ENCODE measurements at regions not wholly inside any gene's neighbourhood (a gene's known extent, or its start where the extent isn't known, plus 50 kb on each side); places are given as distances from the start of the nearest gene placed in this dataset.

DNA sequence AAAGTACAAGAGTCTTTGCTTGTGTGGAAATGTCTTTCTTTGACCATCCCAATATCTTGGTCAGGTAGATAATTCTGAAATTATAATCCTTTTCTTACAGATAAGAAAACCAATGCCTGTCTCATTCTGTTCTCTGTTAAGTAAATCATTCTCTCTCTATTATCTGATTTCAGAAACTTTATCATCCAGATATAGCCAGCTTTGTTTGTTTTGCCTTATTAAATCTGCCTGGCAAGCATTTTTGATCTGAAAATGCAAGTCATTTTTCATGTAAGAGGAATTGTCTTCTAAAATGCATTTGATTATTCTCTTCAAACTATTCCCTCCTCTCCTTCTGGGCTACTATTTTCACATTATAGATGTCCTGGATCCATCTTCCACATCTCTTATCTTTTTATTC lies 625.5 kb downstream of the CCDC171 start:
- Histone ChIP-seq H3K27ac (ENCODE audit: low read length) (no peak overlapping the region), H3K9me3 (ENCODE audit: insufficient read depth, low read depth, low read length) (no peaks in the 10 kb centered on the region), H3K9ac (ENCODE audit: low read depth, low read length) (no peak overlapping the region), H3K4me1 (ENCODE audit: insufficient read depth, low read length) (no peaks in the 10 kb centered on the region), H3K27me3 (ENCODE audit: insufficient read depth, low read length) (no peaks in the 10 kb centered on the region), H3K36me3 (ENCODE audit: insufficient read depth, low read depth, low read length) (no peaks in the 10 kb centered on the region), H3K4me3 (ENCODE audit: low read length) (no peak overlapping the region)

GRCh38 chr9:16179566-16179965 lies 626.7 kb downstream of the CCDC171 start:
- no peaks in the 10 kb centered on the region for H3K4me1 ChIP-seq (ENCODE audit: insufficient read depth, low read length)
- no peak overlapping the region for H3K27ac ChIP-seq (ENCODE audit: low read length)
- no peak overlapping the region for H3K4me3 ChIP-seq (ENCODE audit: low read length)

DNA sequence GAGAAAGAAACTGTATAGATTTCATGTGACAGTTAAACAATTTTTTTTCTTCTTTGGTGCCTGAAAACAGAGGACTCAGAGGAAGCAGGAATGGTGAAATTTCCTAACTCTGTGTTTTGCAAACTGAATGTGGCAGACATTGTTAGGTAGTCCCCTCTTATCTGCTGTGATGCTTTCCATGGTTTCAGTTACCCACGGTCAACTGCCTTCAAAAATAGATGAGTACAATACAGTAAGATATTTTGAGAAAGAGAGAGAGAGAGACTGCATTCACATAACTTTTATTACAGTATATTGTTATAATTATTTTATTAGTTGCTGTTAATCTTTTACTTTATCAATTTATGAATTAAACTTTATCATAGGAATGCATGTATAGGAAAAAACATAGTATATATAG lies 627.2 kb downstream of the CCDC171 start:
- Histone ChIP-seq H3K27ac (ENCODE audit: low read length) (no peak overlapping the region), H3K27me3 (ENCODE audit: insufficient read depth, low read length) (no peaks in the 10 kb centered on the region), H3K9me3 (ENCODE audit: insufficient read depth, low read depth, low read length) (no peaks in the 10 kb centered on the region), H3K4me3 (ENCODE audit: low read length) (no peak overlapping the region), H3K4me1 (ENCODE audit: insufficient read depth, low read length) (no peaks in the 10 kb centered on the region), H3K36me3 (ENCODE audit: insufficient read depth, low read depth, low read length) (no peaks in the 10 kb centered on the region), H3K9ac (ENCODE audit: low read depth, low read length) (no peak overlapping the region)

More at GRCh38 chr9:16179566-16179965, 626.7 kb downstream of the CCDC171 start:
- no peaks in the 10 kb centered on the region for H3K9me3 ChIP-seq (ENCODE audit: insufficient read depth, low read depth, low read length)
- H3K36me3 ChIP-seq (ENCODE audit: insufficient read depth, low read depth, low read length), result no peaks in the 10 kb centered on the region
- no peaks in the 10 kb centered on the region for H3K27me3 ChIP-seq (ENCODE audit: insufficient read depth, low read length)
- H3K9ac ChIP-seq (ENCODE audit: low read depth, low read length), result no peak overlapping the region

DNA sequence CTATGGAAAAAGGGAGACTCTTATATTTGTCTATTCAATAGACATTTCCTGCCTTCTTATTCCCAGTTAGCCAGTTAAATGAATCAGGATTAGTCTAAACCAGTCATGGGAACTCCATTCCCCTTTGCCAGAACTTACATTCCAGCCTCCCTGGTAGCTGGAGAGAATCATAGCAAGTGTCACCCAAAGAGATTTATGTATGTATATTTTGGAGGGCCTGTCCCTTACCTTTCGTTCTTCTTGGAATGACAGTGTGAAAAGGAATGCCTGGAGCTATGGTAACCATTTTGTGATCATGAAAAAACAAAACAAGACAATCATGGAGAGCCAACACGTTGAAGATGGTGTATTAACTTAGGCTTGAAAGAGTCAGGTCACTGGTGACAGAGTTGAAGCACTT lies 627.7 kb downstream of the CCDC171 start:
- H3K4me1 ChIP-seq (ENCODE audit: insufficient read depth, low read length), result no peaks in the 10 kb centered on the region
- no peak overlapping the region for H3K27ac ChIP-seq (ENCODE audit: low read length)
- H3K9ac ChIP-seq (ENCODE audit: low read depth, low read length), result no peak overlapping the region
- no peaks in the 10 kb centered on the region for H3K9me3 ChIP-seq (ENCODE audit: insufficient read depth, low read depth, low read length)
- no peaks in the 10 kb centered on the region for H3K27me3 ChIP-seq (ENCODE audit: insufficient read depth, low read length)
- H3K36me3 ChIP-seq (ENCODE audit: insufficient read depth, low read depth, low read length), result no peaks in the 10 kb centered on the region
- H3K4me3 ChIP-seq (ENCODE audit: low read length), result no peak overlapping the region

- Histone ChIP-seq H3K27ac (ENCODE audit: low read length) (no peak overlapping the region), H3K9me3 (ENCODE audit: insufficient read depth, low read depth, low read length) (no peaks in the 10 kb centered on the region), H3K9ac (ENCODE audit: low read depth, low read length) (no peak overlapping the region), H3K27me3 (ENCODE audit: insufficient read depth, low read length) (no peaks in the 10 kb centered on the region), H3K36me3 (ENCODE audit: insufficient read depth, low read depth, low read length) (no peaks in the 10 kb centered on the region), H3K4me3 (ENCODE audit: low read length) (no peak overlapping the region), H3K4me1 (ENCODE audit: insufficient read depth, low read length) (no peaks in the 10 kb centered on the region)
Measured at GRCh38 chr9:16181539-16181938, 628.7 kb downstream of the CCDC171 start.

- Histone ChIP-seq H3K27me3 (ENCODE audit: insufficient read depth, low read length) (no peaks in the 10 kb centered on the region), H3K9me3 (ENCODE audit: insufficient read depth, low read depth, low read length) (no peaks in the 10 kb centered on the region), H3K4me1 (ENCODE audit: insufficient read depth, low read length) (no peaks in the 10 kb centered on the region), H3K27ac (ENCODE audit: low read length) (no peak overlapping the region), H3K36me3 (ENCODE audit: insufficient read depth, low read depth, low read length) (no peaks in the 10 kb centered on the region), H3K9ac (ENCODE audit: low read depth, low read length) (no peak overlapping the region), H3K4me3 (ENCODE audit: low read length) (no peak overlapping the region)
Measured at GRCh38 chr9:16182784-16183183, 629.9 kb downstream of the CCDC171 start.

- H3K36me3 ChIP-seq (ENCODE audit: insufficient read depth, low read depth, low read length), result no peaks in the 10 kb centered on the region
Measured at GRCh38 chr9:16184964-16185646, 632.3 kb downstream of the CCDC171 start.

GRCh38 chr9:16191191-16191590 lies 638.3 kb downstream of the CCDC171 start:
- H3K4me1 ChIP-seq (ENCODE audit: insufficient read depth, low read length), result peaks cover 9% of the 10 kb centered on the region; the same call in 1 of the 2 replicates
- no peaks in the 10 kb centered on the region for H3K27me3 ChIP-seq (ENCODE audit: insufficient read depth, low read length)
- no peak overlapping the region for H3K4me3 ChIP-seq (ENCODE audit: low read length)
- no peaks in the 10 kb centered on the region for H3K9me3 ChIP-seq (ENCODE audit: insufficient read depth, low read depth, low read length)
- H3K36me3 ChIP-seq (ENCODE audit: insufficient read depth, low read depth, low read length), result no peaks in the 10 kb centered on the region
- no peak overlapping the region for H3K27ac ChIP-seq (ENCODE audit: low read length)
- H3K9ac ChIP-seq (ENCODE audit: low read depth, low read length), result no peak overlapping the region

More at GRCh38 chr9:16184964-16185646, 632.3 kb downstream of the CCDC171 start:
- no peak overlapping the region for H3K9ac ChIP-seq (ENCODE audit: low read depth, low read length)
- no peak overlapping the region for H3K27ac ChIP-seq (ENCODE audit: low read length)
- H3K4me1 ChIP-seq (ENCODE audit: insufficient read depth, low read length), result no peaks in the 10 kb centered on the region
- no peaks in the 10 kb centered on the region for H3K9me3 ChIP-seq (ENCODE audit: insufficient read depth, low read depth, low read length)
- H3K4me3 ChIP-seq (ENCODE audit: low read length), result no peak overlapping the region
- no peaks in the 10 kb centered on the region for H3K27me3 ChIP-seq (ENCODE audit: insufficient read depth, low read length)

DNA sequence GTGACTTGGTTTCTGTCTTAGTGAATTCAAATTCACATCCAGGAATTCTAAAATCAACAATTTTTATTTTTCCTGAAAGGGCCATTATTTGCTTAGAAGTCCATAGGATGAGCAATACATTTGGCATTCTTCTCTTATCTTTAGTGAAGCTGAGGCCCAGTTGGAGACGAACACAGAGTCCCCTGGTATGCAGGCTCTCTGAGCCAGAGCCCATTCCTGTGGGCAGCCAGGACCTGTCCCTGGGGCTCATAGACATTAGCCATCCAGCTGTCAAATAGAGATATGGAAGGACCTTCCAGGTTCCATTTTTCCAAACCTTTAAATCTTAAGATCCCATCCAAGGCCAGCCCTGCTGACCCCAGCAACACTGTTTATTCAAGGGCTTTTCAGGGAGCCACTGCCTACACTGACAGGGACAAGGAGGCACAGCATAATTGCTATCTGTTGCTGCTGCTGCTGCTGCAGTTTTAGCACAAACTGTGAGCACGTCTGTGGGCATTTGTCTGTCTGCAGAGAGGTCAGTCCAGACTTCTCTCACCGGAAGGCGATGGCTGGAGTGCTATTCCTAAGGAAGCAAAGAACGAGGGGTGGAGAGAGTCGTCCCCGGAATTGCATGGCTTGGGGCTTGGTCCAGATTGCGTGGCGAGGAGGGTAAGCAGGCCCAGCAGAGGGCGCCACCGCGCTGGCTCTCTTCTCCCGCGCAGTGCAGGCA lies 639.0 kb downstream of the CCDC171 start:
- peaks cover 9% of the 10 kb centered on the region; the same call in 1 of the 2 replicates for H3K4me1 ChIP-seq (ENCODE audit: insufficient read depth, low read length)
- H3K27ac ChIP-seq (ENCODE audit: low read length), result no peak overlapping the region
- H3K9me3 ChIP-seq (ENCODE audit: insufficient read depth, low read depth, low read length), result no peaks in the 10 kb centered on the region
- H3K9ac ChIP-seq (ENCODE audit: low read depth, low read length), result 0 out of 2 replicates have a peak overlapping the region, but pooled peaks have one; percentile 33
- no peaks in the 10 kb centered on the region for H3K27me3 ChIP-seq (ENCODE audit: insufficient read depth, low read length)
- no peaks in the 10 kb centered on the region for H3K36me3 ChIP-seq (ENCODE audit: insufficient read depth, low read depth, low read length)
- peak overlapping the region; percentile 30; the same call in 1 of the 2 replicates for H3K4me3 ChIP-seq (ENCODE audit: low read length)

DNA sequence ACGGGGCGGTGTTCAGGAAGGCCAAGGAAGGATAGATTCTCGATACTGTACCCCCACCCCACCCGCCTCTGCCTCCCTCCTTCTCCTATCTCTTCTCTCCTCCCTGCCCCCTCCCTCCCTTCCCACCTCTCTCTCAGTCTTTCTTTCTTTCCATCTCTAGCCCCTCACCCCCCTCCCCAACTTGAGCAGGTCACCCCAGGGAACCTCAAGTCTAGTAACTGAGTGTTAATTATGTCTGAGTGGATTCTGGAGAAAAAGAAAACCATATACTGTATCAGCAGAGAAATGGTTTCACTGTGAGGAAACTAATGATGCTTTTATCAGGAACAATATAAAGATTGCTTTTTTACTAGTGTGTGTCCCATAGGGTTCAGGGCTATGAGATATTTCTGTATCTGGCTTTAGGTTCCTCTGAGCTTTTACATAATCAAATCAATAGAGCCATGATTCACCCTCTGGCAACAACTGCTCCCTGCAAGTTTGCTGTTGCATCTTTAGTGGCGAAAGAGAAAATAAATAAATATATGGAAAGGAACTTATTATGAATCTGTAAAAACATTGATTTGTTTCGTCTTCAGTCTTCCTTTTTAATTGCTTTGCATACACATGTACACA lies 639.7 kb downstream of the CCDC171 start:
- Histone ChIP-seq H3K27ac (ENCODE audit: low read length) (no peak overlapping the region), H3K9ac (ENCODE audit: low read depth, low read length) (no peak overlapping the region), H3K4me3 (ENCODE audit: low read length) (no peak overlapping the region), H3K36me3 (ENCODE audit: insufficient read depth, low read depth, low read length) (no peaks in the 10 kb centered on the region), H3K4me1 (ENCODE audit: insufficient read depth, low read length) (peaks cover 9% of the 10 kb centered on the region; the same call in 1 of the 2 replicates), H3K9me3 (ENCODE audit: insufficient read depth, low read depth, low read length) (no peaks in the 10 kb centered on the region), H3K27me3 (ENCODE audit: insufficient read depth, low read length) (no peaks in the 10 kb centered on the region)

- no peaks in the 10 kb centered on the region for H3K36me3 ChIP-seq (ENCODE audit: insufficient read depth, low read depth, low read length)
- H3K27me3 ChIP-seq (ENCODE audit: insufficient read depth, low read length), result no peaks in the 10 kb centered on the region
- H3K4me3 ChIP-seq (ENCODE audit: low read length), result no peak overlapping the region
- no peak overlapping the region for H3K9ac ChIP-seq (ENCODE audit: low read depth, low read length)
- no peak overlapping the region for H3K27ac ChIP-seq (ENCODE audit: low read length)
- H3K9me3 ChIP-seq (ENCODE audit: insufficient read depth, low read depth, low read length), result no peaks in the 10 kb centered on the region
- H3K4me1 ChIP-seq (ENCODE audit: insufficient read depth, low read length), result peaks cover 9% of the 10 kb centered on the region; the same call in 1 of the 2 replicates
Measured at GRCh38 chr9:16193066-16193465, 640.2 kb downstream of the CCDC171 start.
